ENCODE measurements at regions not wholly inside any gene's neighbourhood (a gene's known extent, or its start where the extent isn't known, plus 50 kb on each side); places are given as distances from the start of the nearest gene placed in this dataset.

- DNase-seq (ENCODE audit: low read depth): no peak
Observed at GRCh38 chr13:73258406-73258805, 199.6 kb downstream of the KLF5 start.

GRCh38 chr13:73254827-73255226 lies 196.0 kb downstream of the KLF5 start:
- DNase-seq (ENCODE audit: low read depth): peak; percentile 28

- no peak for DNase-seq (ENCODE audit: low read depth)
Observed at GRCh38 chr13:73251626-73252265, 192.9 kb downstream of the KLF5 start.

- no peak for DNase-seq (ENCODE audit: low read depth)
Observed at GRCh38 chr13:73250061-73250460, 191.3 kb downstream of the KLF5 start.

- DNase-seq (ENCODE audit: low read depth): peak; percentile 35
Observed at GRCh38 chr13:73248711-73249580, 190.1 kb downstream of the KLF5 start.

- DNase-seq (ENCODE audit: low read depth): no peak
Observed at GRCh38 chr13:73248154-73248553, 189.3 kb downstream of the KLF5 start.

GRCh38 chr13:73245246-73245645 lies 186.4 kb downstream of the KLF5 start:
- no peak for DNase-seq (ENCODE audit: low read depth)

- DNase-seq (ENCODE audit: low read depth): no peak
Observed at GRCh38 chr13:73244467-73244866, 185.7 kb downstream of the KLF5 start.

- DNase-seq (ENCODE audit: low read depth): no peak
Observed at GRCh38 chr13:73242515-73243015, 183.8 kb downstream of the KLF5 start.

- DNase-seq (ENCODE audit: low read depth): no peak
Observed at GRCh38 chr13:73240193-73240592, 181.4 kb downstream of the KLF5 start.

- DNase-seq (ENCODE audit: low read depth): no peak
Observed at GRCh38 chr13:73235385-73235784, 176.6 kb downstream of the KLF5 start.

GRCh38 chr13:73231471-73231870 lies 172.7 kb downstream of the KLF5 start:
- peak; percentile 55 for DNase-seq (ENCODE audit: low read depth)

GRCh38 chr13:73230716-73231115 lies 171.9 kb downstream of the KLF5 start:
- DNase-seq (ENCODE audit: low read depth): peak; percentile 35

- DNase-seq (ENCODE audit: low read depth): peak; percentile 34
Observed at GRCh38 chr13:73228546-73228945, 169.7 kb downstream of the KLF5 start.

GRCh38 chr13:73225990-73226389 lies 167.2 kb downstream of the KLF5 start:
- peak; percentile 37 for DNase-seq (ENCODE audit: low read depth)

- peak; percentile 63 for DNase-seq (ENCODE audit: low read depth)
Observed at GRCh38 chr13:73224703-73225102, 165.9 kb downstream of the KLF5 start.

GRCh38 chr13:73223372-73223781 lies 164.6 kb downstream of the KLF5 start:
- DNase-seq (ENCODE audit: low read depth): no peak

GRCh38 chr13:73222627-73223305 lies 164.0 kb downstream of the KLF5 start:
- DNase-seq (ENCODE audit: low read depth): no peak

- peak; percentile 50 for DNase-seq (ENCODE audit: low read depth)
Observed at GRCh38 chr13:73220966-73221720, 162.3 kb downstream of the KLF5 start.

- DNase-seq (ENCODE audit: low read depth): no peak
Observed at GRCh38 chr13:73218181-73218580, 159.4 kb downstream of the KLF5 start.

- peak; percentile 89 for DNase-seq (ENCODE audit: low read depth)
Observed at GRCh38 chr13:73216381-73216831, 157.6 kb downstream of the KLF5 start.

GRCh38 chr13:73215823-73216222 lies 157.0 kb downstream of the KLF5 start:
- peak; percentile 93 for DNase-seq (ENCODE audit: low read depth)
